ENCODE measurements at regions not wholly inside any gene's neighbourhood (a gene's known extent, or its start where the extent isn't known, plus 50 kb on each side); places are given as distances from the start of the nearest gene placed in this dataset.

DNA sequence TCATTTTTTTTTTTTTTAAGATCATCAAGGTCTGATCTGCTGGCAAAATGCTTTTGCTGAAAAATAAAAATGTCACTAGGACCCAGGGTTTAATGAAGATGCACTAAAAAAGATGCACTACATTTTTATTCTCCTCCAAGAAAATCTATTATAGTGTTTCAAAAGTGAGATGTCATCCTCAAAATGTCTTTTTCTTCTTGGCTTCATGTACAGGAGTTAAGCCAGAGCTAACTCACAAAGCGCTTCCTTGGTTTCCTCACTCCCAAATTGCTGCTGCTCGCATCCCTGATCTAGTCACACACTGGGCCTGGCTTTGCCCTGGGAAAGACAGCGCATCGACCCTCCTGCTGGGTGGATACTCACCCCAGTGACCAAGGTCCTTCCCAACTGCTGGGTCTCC, 113.4 kb upstream of the CCDC68 start:
- Mint-ChIP-seq H3K27me3 (peaks cover 13% of the 10 kb centered on the region), H3K27ac (no peak overlapping the region), H3K4me3 (no peak overlapping the region), H3K9me3 (peaks cover 4% of the 10 kb centered on the region), H3K36me3 (ENCODE audit: low read depth) (no peaks in the 10 kb centered on the region), H3K4me1 (no peaks in the 10 kb centered on the region)
- no peak for ATAC-seq (replicated peaks)

GRCh38 chr18:55072181-55072580, 112.9 kb upstream of the CCDC68 start:
- Mint-ChIP-seq H3K27me3 (peaks cover 13% of the 10 kb centered on the region), H3K4me1 (no peaks in the 10 kb centered on the region), H3K27ac (no peak overlapping the region), H3K36me3 (ENCODE audit: low read depth) (no peaks in the 10 kb centered on the region), H3K9me3 (peaks cover 4% of the 10 kb centered on the region), H3K4me3 (no peak overlapping the region)
- ATAC-seq (replicated peaks) = no peak

DNA sequence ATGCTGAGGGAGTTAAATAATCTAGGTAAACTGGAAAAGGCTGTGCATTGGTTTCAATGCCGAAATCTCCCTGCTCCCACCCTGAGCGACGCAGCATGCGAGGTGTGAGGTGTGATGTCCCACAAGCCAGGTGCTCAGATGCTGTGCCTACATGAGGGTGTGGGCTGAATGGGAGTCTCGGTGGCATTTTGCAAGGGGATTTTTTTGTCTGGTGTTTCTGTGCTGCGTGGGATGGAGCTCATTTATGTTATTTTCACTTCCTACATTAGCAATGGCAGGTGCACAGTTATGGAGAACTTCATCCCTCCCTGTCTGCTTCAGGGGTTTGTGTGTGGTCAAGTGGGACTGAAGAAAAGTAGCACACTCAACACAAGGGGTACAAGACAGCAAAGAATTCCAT, 110.2 kb upstream of the CCDC68 start:
- Mint-ChIP-seq H3K36me3 (ENCODE audit: low read depth) (no peaks in the 10 kb centered on the region), H3K27me3 (peaks cover 13% of the 10 kb centered on the region), H3K4me1 (no peaks in the 10 kb centered on the region), H3K4me3 (no peak overlapping the region), H3K9me3 (peaks cover 4% of the 10 kb centered on the region), H3K27ac (no peak overlapping the region)
- ATAC-seq (replicated peaks) = no peak

DNA sequence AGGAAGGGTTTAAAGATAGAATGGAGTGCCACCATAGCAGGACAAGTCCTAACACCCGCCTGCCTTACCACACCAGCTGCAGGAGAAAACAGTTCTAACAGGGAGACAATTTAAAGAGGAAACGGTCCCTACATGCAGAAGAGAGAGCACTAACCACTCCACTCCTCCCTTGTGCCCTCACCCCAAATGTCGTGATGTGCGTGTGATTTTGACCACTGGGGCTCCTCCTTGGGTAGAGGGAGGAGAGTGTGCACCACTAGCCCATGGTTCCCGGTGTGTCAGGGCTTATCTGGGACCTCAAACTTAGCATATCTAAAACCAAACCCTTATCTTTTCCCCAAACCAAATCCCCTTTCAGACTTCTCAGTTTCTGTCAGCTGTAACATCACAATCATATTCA, 105.5 kb upstream of the CCDC68 start:
- H3K9me3 Mint-ChIP-seq = no peaks in the 10 kb centered on the region
- ATAC-seq (replicated peaks) = no peak
- H3K4me1 Mint-ChIP-seq = no peaks in the 10 kb centered on the region
- no peak overlapping the region for H3K4me3 Mint-ChIP-seq
- peaks cover 9% of the 10 kb centered on the region for H3K27me3 Mint-ChIP-seq
- no peak overlapping the region for H3K27ac Mint-ChIP-seq
- H3K36me3 Mint-ChIP-seq (ENCODE audit: low read depth) = no peaks in the 10 kb centered on the region

GRCh38 chr18:55064073-55064472, 104.8 kb upstream of the CCDC68 start:
- Mint-ChIP-seq H3K4me1 (no peaks in the 10 kb centered on the region), H3K36me3 (ENCODE audit: low read depth) (no peaks in the 10 kb centered on the region), H3K4me3 (no peak overlapping the region), H3K9me3 (no peaks in the 10 kb centered on the region), H3K27ac (no peak overlapping the region), H3K27me3 (peaks cover 8% of the 10 kb centered on the region)
- ATAC-seq (replicated peaks) = no peak

- H3K36me3 Mint-ChIP-seq (ENCODE audit: low read depth) = no peaks in the 10 kb centered on the region
- no peak overlapping the region for H3K27ac Mint-ChIP-seq
- ATAC-seq (replicated peaks) = no peak
- no peak overlapping the region for H3K4me3 Mint-ChIP-seq
- H3K4me1 Mint-ChIP-seq = no peaks in the 10 kb centered on the region
- H3K27me3 Mint-ChIP-seq = peaks cover 13% of the 10 kb centered on the region
- peaks cover 3% of the 10 kb centered on the region for H3K9me3 Mint-ChIP-seq
Measured at GRCh38 chr18:55054021-55054990, 95.0 kb upstream of the CCDC68 start.

DNA sequence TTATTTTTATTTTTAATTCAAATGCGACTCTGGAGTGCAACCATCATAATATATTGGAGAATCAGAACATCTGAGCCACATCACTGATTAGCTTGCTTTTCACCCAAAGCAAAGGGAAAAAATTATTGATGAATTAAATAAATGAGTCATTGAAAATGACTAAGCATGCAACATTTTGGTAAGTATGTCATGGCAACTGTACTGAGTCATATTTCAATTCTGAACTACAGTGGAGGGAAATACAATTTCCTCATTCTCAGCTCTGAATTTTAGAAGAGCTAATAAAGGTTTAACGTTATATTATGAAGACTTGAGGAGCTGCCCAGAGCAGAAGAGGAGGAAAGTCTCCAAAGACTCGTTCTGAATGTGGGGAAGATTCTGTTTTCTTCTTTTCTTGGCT, 89.6 kb upstream of the CCDC68 start:
- ATAC-seq (replicated peaks) = no peak
- Mint-ChIP-seq H3K4me3 (no peak overlapping the region), H3K4me1 (no peaks in the 10 kb centered on the region), H3K36me3 (ENCODE audit: low read depth) (no peaks in the 10 kb centered on the region), H3K27ac (no peak overlapping the region), H3K27me3 (peaks cover 4% of the 10 kb centered on the region), H3K9me3 (peaks cover 3% of the 10 kb centered on the region)

GRCh38 chr18:55047546-55047945, 88.3 kb upstream of the CCDC68 start:
- Mint-ChIP-seq H3K9me3 (peaks cover 3% of the 10 kb centered on the region), H3K4me1 (no peaks in the 10 kb centered on the region), H3K36me3 (ENCODE audit: low read depth) (no peaks in the 10 kb centered on the region), H3K4me3 (no peak overlapping the region), H3K27ac (no peak overlapping the region), H3K27me3 (peaks cover 4% of the 10 kb centered on the region)
- no peak for ATAC-seq (replicated peaks)

- ATAC-seq (replicated peaks) = no peak
- Mint-ChIP-seq H3K27ac (no peak overlapping the region), H3K9me3 (no peaks in the 10 kb centered on the region), H3K4me1 (no peaks in the 10 kb centered on the region), H3K27me3 (no peaks in the 10 kb centered on the region), H3K4me3 (no peak overlapping the region), H3K36me3 (ENCODE audit: low read depth) (no peaks in the 10 kb centered on the region)
Measured at GRCh38 chr18:55041366-55041765, 82.1 kb upstream of the CCDC68 start.

- H3K36me3 Mint-ChIP-seq (ENCODE audit: low read depth) = no peaks in the 10 kb centered on the region
- H3K27ac Mint-ChIP-seq = no peak overlapping the region
- no peaks in the 10 kb centered on the region for H3K9me3 Mint-ChIP-seq
- ATAC-seq (replicated peaks) = no peak
- no peak overlapping the region for H3K4me3 Mint-ChIP-seq
- no peaks in the 10 kb centered on the region for H3K27me3 Mint-ChIP-seq
- H3K4me1 Mint-ChIP-seq = no peaks in the 10 kb centered on the region
Measured at GRCh38 chr18:55038162-55038561, 78.9 kb upstream of the CCDC68 start.

GRCh38 chr18:55034742-55035141, 75.5 kb upstream of the CCDC68 start:
- H3K4me3 Mint-ChIP-seq = no peak overlapping the region
- H3K27ac Mint-ChIP-seq = no peak overlapping the region
- H3K4me1 Mint-ChIP-seq = no peaks in the 10 kb centered on the region
- H3K9me3 Mint-ChIP-seq = no peaks in the 10 kb centered on the region
- peaks cover 9% of the 10 kb centered on the region for H3K27me3 Mint-ChIP-seq
- ATAC-seq (replicated peaks) = no peak
- H3K36me3 Mint-ChIP-seq (ENCODE audit: low read depth) = no peaks in the 10 kb centered on the region

DNA sequence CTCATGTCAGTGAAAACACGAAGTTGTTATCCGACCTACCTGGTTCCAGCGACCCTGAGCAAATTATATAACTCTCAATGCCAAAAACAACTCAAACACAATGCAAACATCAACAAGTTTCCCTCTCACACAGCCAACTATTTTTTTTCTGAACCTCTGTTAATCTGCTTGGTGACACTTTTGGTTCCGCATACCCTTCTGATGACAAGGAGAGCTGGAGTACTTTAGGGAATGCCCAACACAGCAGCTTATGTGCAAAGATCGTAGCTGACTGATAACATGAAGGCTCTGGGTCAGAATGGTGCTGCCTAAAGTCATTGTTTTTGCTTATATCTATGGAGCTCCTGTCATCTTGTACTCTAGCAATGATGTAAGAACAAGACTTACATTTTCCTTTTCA, 72.7 kb upstream of the CCDC68 start:
- Mint-ChIP-seq H3K27ac (no peak overlapping the region), H3K27me3 (peaks cover 11% of the 10 kb centered on the region), H3K36me3 (ENCODE audit: low read depth) (no peaks in the 10 kb centered on the region), H3K4me3 (no peak overlapping the region), H3K4me1 (no peaks in the 10 kb centered on the region), H3K9me3 (no peaks in the 10 kb centered on the region)
- ATAC-seq (replicated peaks) = no peak

- ATAC-seq (replicated peaks) = no peak
- Mint-ChIP-seq H3K9me3 (no peaks in the 10 kb centered on the region), H3K4me1 (no peaks in the 10 kb centered on the region), H3K27ac (no peak overlapping the region), H3K4me3 (no peak overlapping the region), H3K36me3 (ENCODE audit: low read depth) (no peaks in the 10 kb centered on the region), H3K27me3 (peaks cover 11% of the 10 kb centered on the region)
Measured at GRCh38 chr18:55031576-55031975, 72.3 kb upstream of the CCDC68 start.

- H3K27me3 Mint-ChIP-seq = peaks cover 11% of the 10 kb centered on the region
- ATAC-seq (replicated peaks) = no peak
- H3K36me3 Mint-ChIP-seq (ENCODE audit: low read depth) = no peaks in the 10 kb centered on the region
- no peaks in the 10 kb centered on the region for H3K9me3 Mint-ChIP-seq
- no peak overlapping the region for H3K27ac Mint-ChIP-seq
- H3K4me3 Mint-ChIP-seq = no peak overlapping the region
- no peaks in the 10 kb centered on the region for H3K4me1 Mint-ChIP-seq
Measured at GRCh38 chr18:55031164-55031563, 71.9 kb upstream of the CCDC68 start.

GRCh38 chr18:55024564-55024963, 65.3 kb upstream of the CCDC68 start:
- Mint-ChIP-seq H3K4me1 (no peaks in the 10 kb centered on the region), H3K36me3 (ENCODE audit: low read depth) (no peaks in the 10 kb centered on the region), H3K4me3 (no peak overlapping the region), H3K27me3 (peaks cover 7% of the 10 kb centered on the region), H3K9me3 (no peaks in the 10 kb centered on the region), H3K27ac (no peak overlapping the region)
- ATAC-seq (replicated peaks) = no peak

Measured in activated T-helper 17 cell treated with anti-CD3 and anti-CD28 coated beads, Interleukin-2, amount 50 U/mL, for 72 hours (primary cell).